Mesodermal cell (in vitro differentiated cells): ENCODE measurements at regions not wholly inside any gene's neighbourhood (a gene's known extent, or its start where the extent isn't known, plus 50 kb on each side); places are given as distances from the start of the nearest gene placed in this dataset.
"Not testable (repeated sequence)": the region's sequence is repeated elsewhere in the genome, so short reads cannot be mapped to it uniquely, and the experiment has no call there.

Experiments
- H3K27ac ChIP-seq: 2 replicates; pipeline ENCODE4 v1.7.0; 2013; ENCODE audit warnings: mild to moderate bottlenecking, low read depth, low read length, moderate library complexity; ENCODE audit not compliant: severe bottlenecking
- H3K36me3 ChIP-seq: 2 replicates; pipeline ENCODE4 v1.7.1; 2013; ENCODE audit warnings: mild to moderate bottlenecking, low read length, moderate library complexity; ENCODE audit not compliant: control insufficient read depth, insufficient read depth
- H3K4me1 ChIP-seq: one replicate; pipeline ENCODE4 v1.7.1; 2013; ENCODE audit warnings: mild to moderate bottlenecking, low read length; ENCODE audit not compliant: insufficient read depth, control insufficient read depth, poor library complexity, severe bottlenecking
- H3K4me3 ChIP-seq: 2 replicates; pipeline ENCODE4 v1.7.0; 2013; ENCODE audit warnings: low read length, control low read depth, mild to moderate bottlenecking; ENCODE audit not compliant: insufficient read depth, poor library complexity, severe bottlenecking; ENCODE audit errors: extremely low read depth
- H3K9me3 ChIP-seq: 2 replicates; pipeline ENCODE4 v1.7.1; 2013; ENCODE audit warnings: mild to moderate bottlenecking, low read length, moderate library complexity; ENCODE audit not compliant: control insufficient read depth
- WGBS, 2 experiments: methylation state at CpG; one replicate each; pipeline ENCODE4 v1.1.5; 2013; ENCODE audit warnings: missing lambda C conversion rate in 2 of 2; ENCODE audit not compliant: insufficient coverage in 2 of 2; 5-methylcytosine and 5-hydroxymethylcytosine counted together

DNA sequence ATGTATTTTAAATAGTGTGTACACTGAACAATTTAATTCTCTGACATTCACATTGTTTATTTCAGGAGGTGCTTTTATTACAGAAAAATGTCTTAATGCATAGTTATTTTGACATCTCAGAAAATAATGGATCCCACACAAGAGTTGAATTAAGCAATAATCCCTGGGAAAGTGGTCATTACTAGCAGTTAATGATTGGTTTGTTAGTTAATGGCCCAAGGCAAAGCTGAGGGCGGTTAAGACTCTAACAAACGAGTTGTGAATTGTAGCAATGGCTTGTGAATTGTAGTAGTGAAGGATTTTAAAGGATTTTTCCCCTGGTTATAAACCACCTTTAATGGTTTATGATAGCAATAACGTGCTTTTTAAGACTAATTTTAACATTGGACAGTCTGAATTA is 1316.0 kb upstream of the GJE1 start:
- WGBS, 2 experiments = 88 to 94% methylated on average over 2 of the region's 3 CpGs
- Histone ChIP-seq H3K4me3 (no peak overlapping the region), H3K27ac (no peak overlapping the region), H3K36me3 (no peaks in the 10 kb centered on the region), H3K4me1 (no peaks in the 10 kb centered on the region), H3K9me3 (no peaks in the 10 kb centered on the region)

DNA sequence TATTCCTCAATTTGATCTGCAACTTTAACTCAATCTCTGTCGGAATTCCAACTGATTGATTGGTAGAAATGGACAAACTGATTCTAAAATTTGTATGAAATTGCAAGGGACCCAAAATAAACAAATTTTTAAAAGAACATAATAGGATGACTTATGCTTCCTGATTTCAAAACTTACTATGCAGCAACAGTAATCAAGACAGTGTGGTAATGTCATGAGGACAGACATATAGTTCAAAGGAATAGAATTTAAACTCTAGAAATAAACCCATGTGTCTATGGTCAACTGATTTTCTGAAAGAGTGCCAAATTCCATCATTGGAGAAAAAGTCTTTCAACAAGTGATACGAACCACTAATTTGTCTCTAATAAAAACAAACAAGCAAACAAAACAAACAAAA is 1320.1 kb upstream of the GJE1 start:
- H3K9me3 ChIP-seq = no peaks in the 10 kb centered on the region
- no peaks in the 10 kb centered on the region for H3K4me1 ChIP-seq
- WGBS, 2 experiments = 80 to 88% methylated on average over 1 of the region's 2 CpGs
- H3K36me3 ChIP-seq = no peaks in the 10 kb centered on the region
- no peak overlapping the region for H3K27ac ChIP-seq
- H3K4me3 ChIP-seq = no peak overlapping the region

DNA sequence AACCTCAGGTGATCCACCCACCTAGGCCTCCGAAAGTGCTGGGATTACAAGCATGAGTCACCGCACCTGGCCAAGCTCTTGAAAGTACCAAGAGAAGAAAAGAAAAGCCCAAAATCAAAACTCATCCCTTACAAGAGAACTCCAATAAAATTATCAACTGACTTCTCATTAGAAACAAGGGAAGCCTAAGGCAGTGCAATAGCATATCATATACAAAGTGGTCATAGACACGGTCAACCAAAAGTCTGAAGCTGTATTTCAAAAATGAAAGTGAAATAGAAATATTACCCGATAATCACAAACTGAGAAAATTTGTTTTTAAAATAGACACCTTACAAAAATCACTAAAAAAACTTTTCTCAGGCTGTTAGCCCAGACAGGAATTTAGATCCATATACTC is 1321.1 kb upstream of the GJE1 start:
- 100% methylated on average over 1 to 2 of the region's 4 CpGs for WGBS, 2 experiments

DNA sequence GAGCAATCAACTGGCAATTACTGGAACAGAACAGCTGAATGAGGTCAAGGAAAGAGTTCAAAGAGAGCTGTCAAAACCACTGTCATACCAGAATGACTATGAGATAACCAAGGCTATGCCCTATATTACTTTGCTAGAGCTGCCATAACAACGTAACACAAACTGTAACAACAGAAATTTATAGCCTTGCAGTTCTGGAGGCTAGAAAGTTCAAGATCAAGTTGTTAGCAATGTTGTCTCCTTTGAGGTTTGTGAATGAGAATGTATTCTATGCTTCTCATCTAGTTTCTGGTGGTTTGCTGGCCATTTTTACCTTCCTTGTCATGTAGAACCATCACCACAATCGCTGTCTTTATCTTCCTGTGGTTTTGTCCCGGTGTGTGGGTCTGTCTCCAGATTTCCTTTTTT is 1323.0 kb upstream of the GJE1 start:
- no peaks in the 10 kb centered on the region for H3K36me3 ChIP-seq
- no CpG with 5 or more reads among the region's 3 CpGs for WGBS, 2 experiments
- H3K9me3 ChIP-seq = no peaks in the 10 kb centered on the region
- H3K4me1 ChIP-seq = no peaks in the 10 kb centered on the region
- no peak overlapping the region for H3K27ac ChIP-seq
- H3K4me3 ChIP-seq = no peak overlapping the region

More for the DNA sequence above, 1321.1 kb upstream of the GJE1 start:
- Histone ChIP-seq H3K36me3 (no peaks in the 10 kb centered on the region), H3K27ac (no peak overlapping the region), H3K9me3 (no peaks in the 10 kb centered on the region), H3K4me1 (no peaks in the 10 kb centered on the region), H3K4me3 (no peak overlapping the region)

DNA sequence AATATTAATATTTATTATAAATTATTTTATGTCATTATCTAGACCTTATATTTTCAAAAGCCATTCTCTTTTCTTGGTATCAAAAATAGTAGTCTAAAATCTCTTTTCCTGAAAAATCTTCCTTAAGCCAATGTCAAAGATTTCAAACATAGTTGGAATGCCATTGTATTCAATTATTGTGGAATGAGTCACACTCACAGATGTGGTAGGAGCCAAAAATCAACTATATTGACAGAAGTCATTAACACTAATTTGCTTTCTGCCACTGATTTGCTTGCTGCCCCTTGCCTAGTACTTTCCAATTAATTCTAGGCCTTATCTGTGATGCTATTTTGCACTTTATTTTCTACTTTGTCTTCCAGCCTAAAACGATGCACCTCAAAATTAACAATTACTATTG is 1326.3 kb upstream of the GJE1 start:
- no peak overlapping the region for H3K27ac ChIP-seq
- H3K36me3 ChIP-seq = no peaks in the 10 kb centered on the region
- WGBS, 2 experiments = no CpG with 5 or more reads among the region's 1 CpG
- no peaks in the 10 kb centered on the region for H3K4me1 ChIP-seq
- no peaks in the 10 kb centered on the region for H3K9me3 ChIP-seq
- H3K4me3 ChIP-seq = no peak overlapping the region

DNA sequence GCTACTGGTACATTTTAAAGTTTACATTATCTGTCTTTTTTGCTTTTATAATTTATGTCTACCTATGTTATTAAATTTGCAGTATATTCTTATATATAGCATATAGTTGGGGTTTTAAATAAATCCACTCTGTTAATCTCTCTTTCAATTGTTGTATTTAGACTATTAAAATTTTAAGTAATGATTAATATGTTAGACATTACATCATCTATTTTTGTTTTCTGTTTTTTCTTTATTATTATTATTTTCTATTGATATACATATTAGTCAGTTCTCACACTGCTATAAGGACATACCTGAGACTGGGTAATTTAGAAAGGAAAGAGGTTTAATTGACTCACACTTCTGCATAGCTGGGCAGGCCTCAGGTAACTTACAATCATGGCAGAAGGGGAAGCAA is 1338.2 kb upstream of the GJE1 start:
- H3K27ac ChIP-seq = no peak overlapping the region
- no peaks in the 10 kb centered on the region for H3K36me3 ChIP-seq
- no peaks in the 10 kb centered on the region for H3K9me3 ChIP-seq
- H3K4me3 ChIP-seq = no peak overlapping the region
- H3K4me1 ChIP-seq = no peaks in the 10 kb centered on the region

DNA sequence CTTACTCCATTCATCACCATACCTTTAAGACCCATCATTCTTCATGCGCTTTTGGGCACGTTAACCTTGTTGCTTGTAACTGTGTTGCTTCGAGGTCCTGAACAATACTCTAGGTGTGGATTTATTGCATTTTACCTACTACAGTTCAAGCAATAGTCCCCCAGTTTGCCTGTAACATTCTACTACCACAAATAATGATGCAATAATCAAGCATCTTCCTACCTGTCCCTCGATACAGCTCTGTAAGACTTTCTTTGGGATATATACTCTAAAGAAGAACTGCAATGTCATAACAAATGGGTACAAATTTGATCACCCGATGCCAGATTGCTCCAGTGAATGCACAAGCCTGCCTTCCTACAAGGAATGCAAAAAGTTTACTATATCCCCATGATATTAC is 1342.6 kb upstream of the GJE1 start:
- no peak overlapping the region for H3K27ac ChIP-seq
- H3K9me3 ChIP-seq = no peaks in the 10 kb centered on the region
- H3K36me3 ChIP-seq = no peaks in the 10 kb centered on the region
- H3K4me3 ChIP-seq = no peak overlapping the region
- H3K4me1 ChIP-seq = no peaks in the 10 kb centered on the region
- 88 to 94% methylated on average over 1 to 3 of the region's 5 CpGs for WGBS, 2 experiments

DNA sequence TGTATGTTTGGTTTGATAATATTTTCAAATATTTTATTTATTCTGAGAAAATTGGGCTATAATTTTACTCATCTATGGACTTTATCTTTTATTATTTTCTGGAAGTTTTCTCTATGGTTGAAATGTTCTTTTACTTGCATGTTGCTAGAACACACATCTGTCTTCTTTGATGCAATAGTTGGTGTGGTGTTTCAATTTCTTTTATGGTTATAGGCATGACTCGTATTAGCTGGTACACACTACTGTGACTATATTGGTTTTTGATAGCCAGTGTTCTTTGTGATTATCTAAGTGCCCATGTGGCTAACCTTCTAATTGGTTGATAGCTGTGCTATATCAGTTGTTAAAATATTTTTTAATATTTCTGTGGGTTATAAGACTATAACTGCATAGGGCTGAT is 1343.3 kb upstream of the GJE1 start:
- Histone ChIP-seq H3K27ac (no peak overlapping the region), H3K9me3 (no peaks in the 10 kb centered on the region), H3K4me3 (no peak overlapping the region), H3K4me1 (no peaks in the 10 kb centered on the region), H3K36me3 (no peaks in the 10 kb centered on the region)
- WGBS, 2 experiments = 100% methylated on average over 1 of the region's 1 CpG

DNA sequence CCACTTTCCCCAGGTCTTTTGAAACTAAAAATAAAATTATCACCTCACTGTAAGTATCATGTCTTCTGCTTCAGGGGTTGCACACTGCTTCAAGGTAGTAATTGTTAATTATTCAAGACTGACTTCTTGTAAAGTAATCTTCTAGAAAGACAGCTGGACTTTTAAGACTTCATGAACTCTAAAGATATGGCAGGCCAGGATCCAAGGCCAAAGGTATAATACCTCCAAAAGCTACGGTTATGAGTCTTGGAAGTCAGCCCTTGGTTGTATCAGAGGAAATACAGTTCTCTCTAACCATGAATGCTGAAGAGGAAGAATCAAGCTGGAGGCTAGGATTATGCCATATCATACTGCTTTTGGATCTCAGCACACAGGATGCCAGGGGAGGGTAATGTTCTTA is 1346.8 kb upstream of the GJE1 start:
- no peak overlapping the region for H3K4me3 ChIP-seq
- no peak overlapping the region for H3K27ac ChIP-seq
- WGBS, 2 experiments = 86 to 100% methylated on average over 1 of the region's 1 CpG
- H3K36me3 ChIP-seq = no peaks in the 10 kb centered on the region
- H3K9me3 ChIP-seq = no peaks in the 10 kb centered on the region
- no peaks in the 10 kb centered on the region for H3K4me1 ChIP-seq

DNA sequence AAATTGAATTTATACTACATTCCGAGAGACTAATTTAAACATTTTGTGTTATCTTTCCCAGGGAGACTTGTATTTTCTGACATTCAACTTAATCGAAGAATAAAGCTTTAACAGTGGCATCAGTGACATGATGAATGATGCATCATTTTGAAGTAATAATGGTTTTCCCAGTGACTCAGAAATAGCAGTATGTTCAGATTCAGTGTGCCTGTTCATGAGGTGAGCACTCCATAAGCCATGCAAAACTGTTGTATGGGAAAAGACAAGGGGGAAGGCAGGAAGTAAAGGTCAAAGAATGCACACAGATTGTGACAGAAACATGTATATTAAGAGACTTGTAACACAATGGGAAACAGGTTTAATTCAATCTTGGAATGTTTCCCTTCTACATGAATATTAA is 1348.2 kb upstream of the GJE1 start:
- Histone ChIP-seq H3K36me3 (no peaks in the 10 kb centered on the region), H3K27ac (no peak overlapping the region), H3K4me1 (no peaks in the 10 kb centered on the region), H3K9me3 (no peaks in the 10 kb centered on the region), H3K4me3 (no peak overlapping the region)
- 95 to 100% methylated on average over 2 of the region's 2 CpGs for WGBS, 2 experiments

DNA sequence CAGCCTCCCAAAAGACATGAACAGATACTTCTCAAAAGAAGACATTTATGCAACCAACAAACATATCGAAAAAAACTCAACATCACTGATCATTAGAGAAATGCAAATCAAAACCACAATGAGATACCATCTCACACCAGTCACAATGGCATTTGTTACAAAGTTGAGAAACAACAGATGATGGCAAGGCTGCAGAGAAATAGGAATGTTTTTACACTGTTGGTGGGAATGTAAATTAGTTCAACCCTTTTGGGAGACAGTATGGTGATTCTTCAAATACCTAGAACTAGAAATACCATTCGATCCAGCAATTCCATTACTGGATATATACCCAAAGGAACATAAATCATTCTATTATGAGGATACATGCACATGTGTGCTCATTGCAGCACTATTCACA is 1349.2 kb upstream of the GJE1 start:
- 86% methylated on average over 1 of the region's 2 CpGs; no CpG with 5 or more reads in 1 of the 2 experiments for WGBS, 2 experiments
- not testable (repeated sequence) for H3K36me3 ChIP-seq, H3K4me1 ChIP-seq, H3K9me3 ChIP-seq, H3K4me3 ChIP-seq
- peak overlapping the region; percentile 55 for H3K27ac ChIP-seq

DNA sequence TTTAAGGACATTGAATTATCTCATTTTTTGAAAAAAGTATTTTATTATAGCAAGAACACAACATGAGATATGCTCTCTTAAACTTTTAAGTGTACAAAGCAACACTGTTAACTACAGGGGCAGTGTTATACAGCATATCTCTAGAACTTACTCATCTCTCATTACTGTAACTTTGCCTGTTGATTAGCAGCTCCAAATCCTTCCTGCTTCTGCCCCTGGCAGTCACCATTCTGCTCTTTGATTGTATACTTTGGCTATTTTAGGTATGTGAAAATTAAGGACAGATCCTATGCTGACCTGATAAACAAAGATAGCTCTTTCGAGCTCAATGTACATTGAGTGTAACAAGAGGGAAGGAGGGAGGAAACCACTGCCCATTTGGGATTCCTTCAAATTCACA is 1349.8 kb upstream of the GJE1 start:
- H3K4me1 ChIP-seq = no peaks in the 10 kb centered on the region
- no peak overlapping the region for H3K4me3 ChIP-seq
- WGBS, 2 experiments = no CpG with 5 or more reads among the region's 1 CpG
- peak overlapping the region; percentile 55 for H3K27ac ChIP-seq
- no peaks in the 10 kb centered on the region for H3K9me3 ChIP-seq
- H3K36me3 ChIP-seq = no peaks in the 10 kb centered on the region
